ENCODE measurements at regions not wholly inside any gene's neighbourhood (a gene's known extent, or its start where the extent isn't known, plus 50 kb on each side); places are given as distances from the start of the nearest gene placed in this dataset.
"Not testable (repeated sequence)": the region's sequence is repeated elsewhere in the genome, so short reads cannot be mapped to it uniquely, and the experiment has no call there.

GRCh38 chr10:2790396-2791188 lies 276.8 kb upstream of the PFKP start:
- no peak for DNase-seq (ENCODE audit: low read depth)

GRCh38 chr10:2786251-2786650 lies 281.1 kb upstream of the PFKP start:
- no peak for DNase-seq (ENCODE audit: low read depth)

DNA sequence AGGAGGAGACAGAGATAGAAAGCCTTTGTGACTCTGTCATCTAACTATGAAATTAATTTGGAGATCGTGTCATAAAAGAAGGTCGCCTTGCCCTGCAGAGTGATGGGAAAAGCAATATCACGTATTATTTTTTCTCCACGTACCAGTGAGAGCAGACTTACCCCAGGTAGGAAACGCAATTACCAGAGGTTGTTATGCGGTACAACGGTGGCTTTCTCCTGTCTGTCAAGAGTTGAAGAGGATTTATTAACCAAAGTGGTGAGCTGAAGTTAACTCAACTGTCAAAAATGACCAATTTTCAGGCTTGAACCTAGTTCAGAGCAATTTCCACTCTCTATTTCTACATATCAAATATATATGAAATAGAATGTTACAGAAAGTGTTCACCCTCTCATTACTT lies 282.6 kb upstream of the PFKP start:
- DNase-seq (ENCODE audit: low read depth): no peak

- no peak for DNase-seq (ENCODE audit: low read depth)
Measured at GRCh38 chr10:2782950-2783349, 284.4 kb upstream of the PFKP start.

- DNase-seq (ENCODE audit: low read depth): no peak
Measured at GRCh38 chr10:2782265-2782664, 285.1 kb upstream of the PFKP start.

DNA sequence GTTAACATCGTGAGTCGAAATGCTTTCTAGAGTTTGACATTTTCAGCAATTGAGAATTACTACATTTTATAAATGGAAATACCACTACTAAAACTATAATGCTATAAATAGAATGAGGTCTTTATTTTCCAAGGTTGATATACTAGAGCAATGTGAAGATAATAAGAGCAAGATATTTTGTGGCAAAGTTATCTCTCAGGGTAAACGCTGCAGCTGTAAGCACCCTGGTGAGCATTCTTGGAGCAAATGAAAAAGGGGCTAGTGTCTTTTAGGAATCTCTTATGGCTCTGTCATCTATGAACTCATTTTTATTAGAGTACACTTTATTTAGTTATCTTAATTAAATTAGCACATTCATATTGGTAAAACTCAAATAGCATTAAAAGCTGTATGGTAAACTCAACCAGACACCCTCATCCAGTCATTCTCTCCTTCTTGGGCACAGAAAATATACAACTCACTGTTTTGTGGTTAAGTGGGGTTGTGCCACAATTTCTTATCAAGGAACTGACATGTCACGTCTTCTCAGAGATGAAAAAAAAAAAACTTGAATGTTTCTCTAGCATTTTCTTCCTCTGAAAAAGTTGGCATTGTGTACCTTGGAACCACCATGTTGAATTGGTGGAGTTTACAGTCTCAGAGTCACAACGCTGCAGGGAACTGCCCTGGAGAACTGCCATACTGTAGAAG lies 289.5 kb upstream of the PFKP start:
- DNase-seq (ENCODE audit: low read depth): no peak

DNA sequence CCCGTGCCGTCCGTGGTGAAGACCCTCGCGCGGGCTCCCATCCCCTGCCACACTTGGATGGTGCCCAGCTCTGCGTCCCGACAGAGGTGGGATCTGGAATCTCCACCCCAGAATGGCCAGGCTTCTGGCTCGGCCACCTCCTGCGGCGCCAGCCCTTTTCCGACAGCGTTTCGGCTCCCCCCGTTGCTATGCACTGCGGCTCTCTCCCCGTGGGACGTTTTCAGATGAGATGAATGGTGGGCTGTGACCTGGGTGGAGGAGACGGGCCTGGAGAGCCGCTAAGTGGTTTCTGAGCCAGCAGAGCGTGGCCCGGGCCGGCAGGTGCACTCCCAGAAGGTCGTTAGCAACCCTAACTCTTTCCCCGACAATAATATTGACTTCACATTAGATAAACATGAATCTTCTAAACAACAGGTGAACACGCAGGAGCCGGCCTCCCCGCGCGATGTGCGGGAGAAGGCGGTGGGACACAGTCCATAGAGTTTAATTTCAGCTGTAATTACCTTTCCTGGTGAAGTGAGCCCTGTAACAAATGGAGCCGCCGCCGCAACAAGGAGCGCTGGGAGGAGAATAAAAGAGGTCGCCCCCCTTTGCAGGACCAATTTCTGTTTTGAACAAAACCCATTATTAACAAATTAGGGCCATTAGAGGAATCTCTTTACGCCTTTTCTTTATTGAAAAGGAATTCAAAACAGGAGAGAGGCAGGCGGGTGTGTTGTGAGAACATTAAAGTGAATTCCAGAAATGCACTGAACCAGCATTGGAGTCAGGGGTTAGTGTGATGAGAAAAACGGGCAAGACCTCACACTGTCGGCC lies 294.3 kb upstream of the PFKP start:
- DNase-seq (ENCODE audit: low read depth): no peak

GRCh38 chr10:2772135-2772534 lies 295.2 kb upstream of the PFKP start:
- DNase-seq (ENCODE audit: low read depth): no peak

- DNase-seq (ENCODE audit: low read depth): not testable (repeated sequence)
Measured at GRCh38 chr10:2767293-2767692, 300.1 kb upstream of the PFKP start.

- DNase-seq (ENCODE audit: low read depth): no peak
Measured at GRCh38 chr10:2761971-2762370, 305.4 kb upstream of the PFKP start.

DNA sequence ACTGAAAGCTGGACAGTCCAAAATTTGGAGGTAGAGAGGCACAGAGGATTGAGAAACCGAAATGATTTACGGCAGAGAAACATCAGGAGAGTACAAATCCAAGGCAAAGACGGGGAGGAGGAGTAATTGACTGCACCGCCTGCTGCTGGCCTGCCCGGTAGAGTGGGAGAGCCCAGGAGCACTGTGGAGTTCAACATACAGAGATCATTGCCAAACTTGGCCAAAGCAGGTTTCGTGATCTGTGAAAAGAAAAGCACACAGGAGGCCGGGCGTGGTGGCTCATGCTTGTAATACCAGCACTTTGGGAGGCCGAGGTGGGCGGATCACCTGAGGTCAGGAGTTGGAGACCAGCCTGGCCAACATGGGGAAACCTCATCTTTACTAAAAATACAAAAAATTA lies 306.0 kb upstream of the PFKP start:
- DNase-seq (ENCODE audit: low read depth): no peak

- no peak for DNase-seq (ENCODE audit: low read depth)
Measured at GRCh38 chr10:2760736-2761135, 306.6 kb upstream of the PFKP start.

GRCh38 chr10:2759233-2759632 lies 308.1 kb upstream of the PFKP start:
- DNase-seq (ENCODE audit: low read depth): no peak

GRCh38 chr10:2754943-2755342 lies 312.4 kb upstream of the PFKP start:
- no peak for DNase-seq (ENCODE audit: low read depth)

DNA sequence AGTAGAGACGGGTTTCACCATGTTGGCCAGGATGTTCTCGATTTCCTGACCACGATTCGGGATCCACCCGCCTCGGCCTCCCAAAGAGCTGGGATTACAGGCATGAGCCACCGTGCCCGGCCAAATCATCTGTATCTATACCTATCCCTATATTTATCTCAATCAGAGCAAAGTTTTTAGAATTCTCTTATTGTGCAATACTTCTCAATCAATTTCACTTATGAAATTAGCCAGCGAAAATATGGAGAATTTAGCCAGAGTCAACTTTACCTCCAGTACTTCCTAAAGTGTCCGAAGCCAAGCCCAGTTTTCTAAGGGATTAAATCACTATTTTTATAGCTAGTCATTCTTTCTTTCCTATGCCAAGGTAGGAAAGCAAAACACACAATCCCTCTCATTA lies 319.1 kb upstream of the PFKP start:
- no peak for DNase-seq (ENCODE audit: low read depth)

- no peak for DNase-seq (ENCODE audit: low read depth)
Measured at GRCh38 chr10:2746638-2747037, 320.7 kb upstream of the PFKP start.

DNA sequence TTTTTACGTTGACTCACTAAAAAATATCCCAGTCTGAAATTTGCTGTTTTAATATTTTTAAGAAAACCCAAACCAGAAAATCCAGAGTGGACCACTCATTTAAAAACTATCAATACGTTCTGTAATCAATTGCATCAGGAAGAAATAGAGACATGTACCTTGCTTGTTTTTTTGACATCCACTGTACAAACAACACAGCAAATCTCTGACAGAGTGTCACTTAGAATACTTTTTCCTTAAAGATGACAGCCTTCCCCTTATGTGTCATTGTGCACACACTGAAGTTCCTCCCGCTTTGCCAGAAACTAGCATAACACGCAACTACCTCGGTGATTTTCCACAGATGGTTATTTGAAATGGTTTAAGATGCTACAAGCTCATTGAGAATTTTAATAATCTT lies 321.7 kb upstream of the PFKP start:
- DNase-seq (ENCODE audit: low read depth): no peak

- no peak for DNase-seq (ENCODE audit: low read depth)
Measured at GRCh38 chr10:2744547-2745200, 322.7 kb upstream of the PFKP start.

GRCh38 chr10:2734603-2735002 lies 332.7 kb upstream of the PFKP start:
- DNase-seq (ENCODE audit: low read depth): no peak

DNA sequence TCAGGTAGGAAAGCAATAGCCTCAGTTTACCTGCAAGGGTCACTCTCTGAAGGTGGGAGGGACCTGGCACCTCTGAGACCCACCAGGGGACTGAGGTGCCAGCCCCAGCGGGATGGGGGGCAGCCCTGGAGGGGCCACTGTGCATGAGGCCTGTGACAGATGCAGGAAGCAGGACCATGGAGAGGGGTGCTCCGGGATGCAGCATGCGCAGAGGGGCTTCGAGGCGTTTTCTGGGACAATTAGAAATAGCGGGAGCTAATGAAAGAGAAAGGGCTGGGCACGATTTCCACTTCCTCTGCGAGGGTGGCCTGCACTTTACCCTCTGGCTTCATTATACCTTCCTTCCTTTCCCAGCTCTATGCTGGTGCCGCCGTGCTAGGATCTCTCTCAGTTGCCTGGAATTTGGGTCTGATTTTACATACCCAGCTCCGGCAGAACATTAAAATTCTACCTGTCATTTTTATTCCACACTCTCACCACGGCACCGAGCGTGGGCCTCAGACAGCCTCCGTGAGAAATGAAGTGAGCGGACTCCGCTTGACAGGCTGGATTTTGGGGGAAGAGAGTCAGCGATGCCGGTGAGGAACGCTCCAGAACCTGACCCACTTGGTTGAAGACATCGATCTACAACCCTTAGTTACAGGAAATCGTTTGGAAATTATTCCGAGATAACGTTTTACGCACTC lies 333.9 kb upstream of the PFKP start:
- no peak for DNase-seq (ENCODE audit: low read depth)

- no peak for DNase-seq (ENCODE audit: low read depth)
Measured at GRCh38 chr10:2731940-2732339, 335.4 kb upstream of the PFKP start.

GRCh38 chr10:2729197-2729596 lies 338.2 kb upstream of the PFKP start:
- DNase-seq (ENCODE audit: low read depth): no peak

Data from stromal cell of bone marrow (primary cell).